DND-41 (cell line): ENCODE measurements at regions not wholly inside any gene's neighbourhood (a gene's known extent, or its start where the extent isn't known, plus 50 kb on each side); places are given as distances from the start of the nearest gene placed in this dataset.

ENCODE experiments used
- EZH2 ChIP-seq: IDR thresholded peaks from 3 replicates; pipeline ENCODE4 v1.6.1; 2012; ENCODE audit warnings: borderline replicate concordance, low read depth, mild to moderate bottlenecking, moderate library complexity, low read length, inconsistent platforms; ENCODE audit not compliant: severe bottlenecking
- TF ChIP-seq, protein P1 (sequence below): IDR thresholded peaks from 2 replicates; pipeline ENCODE4 v1.5.1; 2012; ENCODE audit warnings: borderline replicate concordance, low read length, moderate library complexity, mild to moderate bottlenecking; ENCODE audit not compliant: poor library complexity, severe bottlenecking; ENCODE audit errors: extremely low read depth

DNA sequence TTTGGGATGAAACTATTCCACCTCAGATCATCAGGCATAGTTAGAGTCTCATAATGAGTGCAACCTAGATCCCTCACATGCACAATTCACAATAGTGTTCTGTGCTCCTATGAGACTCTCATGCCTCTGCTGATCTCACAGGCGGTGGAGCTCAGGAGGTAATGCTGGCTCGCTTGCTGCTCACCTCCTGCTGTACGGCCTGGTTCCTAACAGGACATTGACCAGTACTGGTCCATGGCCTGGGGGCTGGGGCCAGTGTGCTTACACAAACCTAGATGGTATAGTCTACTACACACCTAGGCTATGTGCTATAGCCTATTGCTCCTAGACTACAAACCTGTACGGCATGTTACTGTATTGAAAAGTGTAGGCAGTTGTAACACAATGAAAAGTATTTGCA lies 448.4 kb downstream of the RPS6KC1 start:
- no peak for TF ChIP-seq EZH2
- TF ChIP-seq, protein P1, sequence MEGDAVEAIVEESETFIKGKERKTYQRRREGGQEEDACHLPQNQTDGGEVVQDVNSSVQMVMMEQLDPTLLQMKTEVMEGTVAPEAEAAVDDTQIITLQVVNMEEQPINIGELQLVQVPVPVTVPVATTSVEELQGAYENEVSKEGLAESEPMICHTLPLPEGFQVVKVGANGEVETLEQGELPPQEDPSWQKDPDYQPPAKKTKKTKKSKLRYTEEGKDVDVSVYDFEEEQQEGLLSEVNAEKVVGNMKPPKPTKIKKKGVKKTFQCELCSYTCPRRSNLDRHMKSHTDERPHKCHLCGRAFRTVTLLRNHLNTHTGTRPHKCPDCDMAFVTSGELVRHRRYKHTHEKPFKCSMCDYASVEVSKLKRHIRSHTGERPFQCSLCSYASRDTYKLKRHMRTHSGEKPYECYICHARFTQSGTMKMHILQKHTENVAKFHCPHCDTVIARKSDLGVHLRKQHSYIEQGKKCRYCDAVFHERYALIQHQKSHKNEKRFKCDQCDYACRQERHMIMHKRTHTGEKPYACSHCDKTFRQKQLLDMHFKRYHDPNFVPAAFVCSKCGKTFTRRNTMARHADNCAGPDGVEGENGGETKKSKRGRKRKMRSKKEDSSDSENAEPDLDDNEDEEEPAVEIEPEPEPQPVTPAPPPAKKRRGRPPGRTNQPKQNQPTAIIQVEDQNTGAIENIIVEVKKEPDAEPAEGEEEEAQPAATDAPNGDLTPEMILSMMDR: no peak
